A549 (cell line): ENCODE measurements at regions not wholly inside any gene's neighbourhood (a gene's known extent, or its start where the extent isn't known, plus 50 kb on each side); places are given as distances from the start of the nearest gene placed in this dataset.

Source experiments
- NR3C1 ChIP-seq: fragments of >200 bp; sonication (Bioruptor Twin); formaldehyde crosslinking; IDR thresholded peaks from 3 replicates; pipeline ENCODE4 v1.6.1; 2017
- RAD21 ChIP-seq, 2 experiments: fragments of >200 bp in 1 of 2; sonication (Bioruptor Twin) in 1 of 2; formaldehyde crosslinking in 1 of 2; IDR thresholded peaks in 1 of 2; conservative IDR thresholded peaks in 1 of 2; 2 replicates in 1 of 2; 3 replicates in 1 of 2; pipeline ENCODE4 v1.6.1; 2012 to 2018; ENCODE audit warnings: inconsistent platforms in 1 of 2
- RCOR1 ChIP-seq: fragments of 150-350 bp; IDR thresholded peaks from 2 replicates; pipeline ENCODE4 v1.6.1; 2014; ENCODE audit warnings: antibody characterized with exemption, low read length, low read depth
- RFX5 ChIP-seq: fragments of 450-650 bp; IDR thresholded peaks from 2 replicates; pipeline ENCODE4 v1.7.1; 2014; ENCODE audit warnings: antibody characterized with exemption, mild to moderate bottlenecking, moderate library complexity
- TF ChIP-seq, protein P1 (sequence below): fragments of >200 bp; sonication (Bioruptor Twin); formaldehyde crosslinking; IDR thresholded peaks from 3 replicates; pipeline ENCODE4 v1.5.1; 2016

DNA sequence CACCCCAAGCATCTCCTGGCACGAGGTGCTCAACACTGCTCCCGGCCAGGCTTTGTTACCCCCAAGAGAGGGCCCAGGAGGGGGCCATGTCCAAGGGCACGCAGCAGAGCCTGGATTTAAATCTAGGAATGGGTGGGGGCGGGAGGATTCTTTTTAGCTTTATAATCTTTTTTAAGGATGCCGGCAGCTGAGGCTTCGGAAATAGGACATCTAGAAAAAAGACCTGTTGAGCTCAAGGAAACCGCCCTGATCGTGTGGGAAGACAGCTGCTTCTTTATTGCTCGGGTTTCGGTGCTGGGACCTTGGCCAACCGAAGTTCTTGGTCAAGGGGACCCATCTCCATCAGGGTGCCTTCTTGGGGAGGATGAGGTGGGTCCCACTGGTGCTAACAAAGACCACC is 317.9 kb downstream of the CTTN start:
- TF ChIP-seq, protein P1, sequence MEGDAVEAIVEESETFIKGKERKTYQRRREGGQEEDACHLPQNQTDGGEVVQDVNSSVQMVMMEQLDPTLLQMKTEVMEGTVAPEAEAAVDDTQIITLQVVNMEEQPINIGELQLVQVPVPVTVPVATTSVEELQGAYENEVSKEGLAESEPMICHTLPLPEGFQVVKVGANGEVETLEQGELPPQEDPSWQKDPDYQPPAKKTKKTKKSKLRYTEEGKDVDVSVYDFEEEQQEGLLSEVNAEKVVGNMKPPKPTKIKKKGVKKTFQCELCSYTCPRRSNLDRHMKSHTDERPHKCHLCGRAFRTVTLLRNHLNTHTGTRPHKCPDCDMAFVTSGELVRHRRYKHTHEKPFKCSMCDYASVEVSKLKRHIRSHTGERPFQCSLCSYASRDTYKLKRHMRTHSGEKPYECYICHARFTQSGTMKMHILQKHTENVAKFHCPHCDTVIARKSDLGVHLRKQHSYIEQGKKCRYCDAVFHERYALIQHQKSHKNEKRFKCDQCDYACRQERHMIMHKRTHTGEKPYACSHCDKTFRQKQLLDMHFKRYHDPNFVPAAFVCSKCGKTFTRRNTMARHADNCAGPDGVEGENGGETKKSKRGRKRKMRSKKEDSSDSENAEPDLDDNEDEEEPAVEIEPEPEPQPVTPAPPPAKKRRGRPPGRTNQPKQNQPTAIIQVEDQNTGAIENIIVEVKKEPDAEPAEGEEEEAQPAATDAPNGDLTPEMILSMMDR, result no peak
- no peak for TF ChIP-seq RCOR1
- TF ChIP-seq RAD21 (conservative IDR thresholded peaks at IDR 0.05 in 1 of 2, IDR thresholded peaks at IDR 0.05 in 1 of 2), result no peak
- TF ChIP-seq NR3C1, result no peak
- TF ChIP-seq RFX5, result no peak
